ENCODE measurements at regions not wholly inside any gene's neighbourhood (a gene's known extent, or its start where the extent isn't known, plus 50 kb on each side); places are given as distances from the start of the nearest gene placed in this dataset.

DNA sequence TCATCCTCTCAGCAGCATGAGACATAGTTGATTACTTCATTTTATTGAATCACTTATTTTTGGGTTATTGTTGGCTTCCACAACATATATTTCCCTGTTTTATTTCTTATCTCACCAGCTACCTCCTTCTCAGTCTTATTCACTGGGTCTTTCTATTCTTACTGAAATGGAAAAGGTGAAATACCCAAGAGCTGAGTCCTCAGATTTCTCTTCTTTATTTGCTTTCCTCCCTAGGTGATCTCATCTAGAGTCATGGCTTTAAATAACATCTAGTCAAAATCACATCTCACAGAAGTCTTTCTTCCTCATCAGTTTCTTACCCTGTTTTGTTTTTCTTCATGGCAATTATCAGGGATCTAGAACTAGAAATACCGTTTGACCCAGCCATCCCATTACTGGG is 105.0 kb upstream of the RBBP8 start:
- peak; percentile 28; the same call in 1 of the 2 replicates for TF ChIP-seq JUND (IDR thresholded peaks at IDR 0.05)
- TF ChIP-seq, protein P1, sequence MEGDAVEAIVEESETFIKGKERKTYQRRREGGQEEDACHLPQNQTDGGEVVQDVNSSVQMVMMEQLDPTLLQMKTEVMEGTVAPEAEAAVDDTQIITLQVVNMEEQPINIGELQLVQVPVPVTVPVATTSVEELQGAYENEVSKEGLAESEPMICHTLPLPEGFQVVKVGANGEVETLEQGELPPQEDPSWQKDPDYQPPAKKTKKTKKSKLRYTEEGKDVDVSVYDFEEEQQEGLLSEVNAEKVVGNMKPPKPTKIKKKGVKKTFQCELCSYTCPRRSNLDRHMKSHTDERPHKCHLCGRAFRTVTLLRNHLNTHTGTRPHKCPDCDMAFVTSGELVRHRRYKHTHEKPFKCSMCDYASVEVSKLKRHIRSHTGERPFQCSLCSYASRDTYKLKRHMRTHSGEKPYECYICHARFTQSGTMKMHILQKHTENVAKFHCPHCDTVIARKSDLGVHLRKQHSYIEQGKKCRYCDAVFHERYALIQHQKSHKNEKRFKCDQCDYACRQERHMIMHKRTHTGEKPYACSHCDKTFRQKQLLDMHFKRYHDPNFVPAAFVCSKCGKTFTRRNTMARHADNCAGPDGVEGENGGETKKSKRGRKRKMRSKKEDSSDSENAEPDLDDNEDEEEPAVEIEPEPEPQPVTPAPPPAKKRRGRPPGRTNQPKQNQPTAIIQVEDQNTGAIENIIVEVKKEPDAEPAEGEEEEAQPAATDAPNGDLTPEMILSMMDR (IDR thresholded peaks at IDR 0.05 in 2 of 3, conservative IDR thresholded peaks at IDR 0.05 in 1 of 3; ENCODE audit: borderline replicate concordance in 1 of 3, insufficient read depth in 1 of 3, low read depth in 2 of 3, low read length in 2 of 3): no peak
- no peak for TF ChIP-seq EZH2phosphoT487 (IDR thresholded peaks at IDR 0.05; ENCODE audit: borderline replicate concordance)
- no peak for TF ChIP-seq RAD21 (IDR thresholded peaks at IDR 0.05; ENCODE audit: low read depth)
- no peak for TF ChIP-seq YY1 (IDR thresholded peaks at IDR 0.05; ENCODE audit: extremely low read depth, insufficient replicate concordance, low read depth, low read length)
- no peak for TF ChIP-seq EZH2 (IDR thresholded peaks at IDR 0.05)
- peak; percentile 19; the same call in 1 of the 2 replicates for TF ChIP-seq CBX3 (IDR thresholded peaks at IDR 0.05; ENCODE audit: low read depth)

Data from HCT116 (cell line).